SK-N-MC (cell line): ENCODE measurements at regions not wholly inside any gene's neighbourhood (a gene's known extent, or its start where the extent isn't known, plus 50 kb on each side); places are given as distances from the start of the nearest gene placed in this dataset.

Experiments
- EZH2 ChIP-seq: fragments of 200-600 bp; sonication (generic); IDR thresholded peaks from one replicate; pipeline ENCODE4 v1.6.1; 2017; ENCODE audit warnings: antibody characterized with exemption
- FOXP2 ChIP-seq: optimal IDR thresholded peaks from 2 replicates; pipeline ENCODE3; 2011; ENCODE audit warnings: mild to moderate bottlenecking, moderate library complexity; ENCODE audit not compliant: insufficient read depth; ENCODE audit errors: extremely low read length, control extremely low read depth
- POLR2AphosphoS5 ChIP-seq: IDR thresholded peaks from 2 replicates; pipeline ENCODE4 v1.6.1; 2012; ENCODE audit warnings: mild to moderate bottlenecking, low read depth, low read length, borderline replicate concordance

GRCh38 chrX:45428831-45429230 is 228.2 kb upstream of the DIPK2B start:
- TF ChIP-seq POLR2AphosphoS5 (no peak), EZH2 (no peak), FOXP2 (no peak)
